ENCODE measurements at regions not wholly inside any gene's neighbourhood (a gene's known extent, or its start where the extent isn't known, plus 50 kb on each side); places are given as distances from the start of the nearest gene placed in this dataset.

DNA sequence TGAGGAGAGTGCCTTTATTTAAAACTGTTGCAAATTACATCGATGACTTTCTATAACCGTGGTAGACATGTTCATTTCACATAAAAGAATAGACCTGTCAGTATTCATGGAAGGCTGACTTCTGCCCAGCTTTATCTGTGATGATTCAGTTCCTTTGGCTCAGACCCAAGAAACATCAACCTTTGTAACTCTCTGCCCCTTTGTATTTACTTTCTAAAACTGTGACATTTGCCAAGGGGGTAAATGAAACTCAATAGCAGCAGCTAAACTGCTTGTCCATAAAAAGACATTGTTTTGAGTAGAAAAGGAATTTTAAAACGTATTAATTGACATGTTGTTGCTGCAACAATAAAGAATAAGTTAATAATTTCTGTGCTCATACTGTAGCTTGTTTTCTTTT is 137.8 kb upstream of the ANKH start (continued):
- no peak for TF ChIP-seq FOXM1 (IDR thresholded peaks at IDR 0.05; ENCODE audit: low read depth)
- TF ChIP-seq POLR2AphosphoS5 (IDR thresholded peaks at IDR 0.05; ENCODE audit: low read depth, low read length), result no peak; the same call in 1 of the 2 replicates
- no peak for TF ChIP-seq SMC3 (IDR thresholded peaks at IDR 0.05; ENCODE audit: low read depth, low read length)
- TF ChIP-seq FOXJ3 (CRISPR knock-in tag; IDR thresholded peaks at IDR 0.05), result no peak
- TF ChIP-seq RFX5 (IDR thresholded peaks at IDR 0.05; ENCODE audit: low read length), result no peak
- no peak for TF ChIP-seq ELF1 (IDR thresholded peaks at IDR 0.05)
- TF ChIP-seq, protein P1, sequence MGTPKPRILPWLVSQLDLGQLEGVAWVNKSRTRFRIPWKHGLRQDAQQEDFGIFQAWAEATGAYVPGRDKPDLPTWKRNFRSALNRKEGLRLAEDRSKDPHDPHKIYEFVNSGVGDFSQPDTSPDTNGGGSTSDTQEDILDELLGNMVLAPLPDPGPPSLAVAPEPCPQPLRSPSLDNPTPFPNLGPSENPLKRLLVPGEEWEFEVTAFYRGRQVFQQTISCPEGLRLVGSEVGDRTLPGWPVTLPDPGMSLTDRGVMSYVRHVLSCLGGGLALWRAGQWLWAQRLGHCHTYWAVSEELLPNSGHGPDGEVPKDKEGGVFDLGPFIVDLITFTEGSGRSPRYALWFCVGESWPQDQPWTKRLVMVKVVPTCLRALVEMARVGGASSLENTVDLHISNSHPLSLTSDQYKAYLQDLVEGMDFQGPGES (IDR thresholded peaks at IDR 0.05; ENCODE audit: low read depth, low read length), result no peak
- TF ChIP-seq NRF1 (IDR thresholded peaks at IDR 0.05; ENCODE audit: low read depth, low read length), result no peak; the same call in 1 of the 2 replicates
- TF ChIP-seq FOSL2 (IDR thresholded peaks at IDR 0.05; ENCODE audit: borderline replicate concordance, low read depth), result peak; percentile 58; the same call in 1 of the 2 replicates

DNA sequence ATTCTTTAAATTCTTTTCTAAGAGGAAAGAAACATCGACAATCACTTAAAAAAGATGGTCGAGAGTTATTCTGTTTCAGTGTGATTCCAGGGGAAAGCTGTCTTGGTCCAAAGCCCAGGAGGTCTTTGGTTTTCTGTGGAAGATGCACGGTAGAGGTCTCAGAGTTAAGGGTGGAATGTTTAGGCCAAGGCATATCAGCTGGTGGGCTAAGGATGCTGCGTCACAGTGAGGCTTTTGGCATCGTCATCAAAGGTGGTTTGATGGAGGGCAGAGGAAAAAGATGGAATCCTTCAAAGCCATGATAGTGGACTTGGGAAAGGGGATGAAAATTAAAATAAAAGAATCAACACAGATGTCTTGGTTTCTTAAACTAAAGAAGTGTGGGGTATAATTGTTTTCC is 137.3 kb upstream of the ANKH start:
- peaks cover 2 to 12% of the 10 kb centered on the region in 2 experiments; a peak in 3 of 4 replicates for H3K4me1 ChIP-seq (ENCODE audit: control insufficient read depth in 1 of 2, insufficient read depth in 2 of 2, low read depth in 1 of 2, low read length in 1 of 2)
- DNase-seq, result no peak
- H3K9me3 ChIP-seq, result no peaks in the 10 kb centered on the region
- TF ChIP-seq SIN3A (IDR thresholded peaks at IDR 0.05; ENCODE audit: borderline replicate concordance, low read depth, low read length) (no peak), SMC3 (IDR thresholded peaks at IDR 0.05; ENCODE audit: low read depth, low read length) (no peak), RXRA (IDR thresholded peaks at IDR 0.05; ENCODE audit: borderline replicate concordance, low read depth) (no peak), JUND (IDR thresholded peaks at IDR 0.05) (no peak), FOXM1 (IDR thresholded peaks at IDR 0.05; ENCODE audit: low read depth) (no peak), EZH2phosphoT487 (IDR thresholded peaks at IDR 0.05; ENCODE audit: borderline replicate concordance, low read depth) (no peak), ELF1 (IDR thresholded peaks at IDR 0.05) (no peak), GATA2 (CRISPR knock-in tag; IDR thresholded peaks at IDR 0.05) (no peak), RAD21 (IDR thresholded peaks at IDR 0.05; ENCODE audit: low read length) (no peak), TCF12 (IDR thresholded peaks at IDR 0.05) (no peak), MXI1 (IDR thresholded peaks at IDR 0.05; ENCODE audit: low read depth, low read length) (no peak), TAF1 (IDR thresholded peaks at IDR 0.05; ENCODE audit: borderline replicate concordance, low read depth, low read length) (no peak)
- TF ChIP-seq, protein P2, sequence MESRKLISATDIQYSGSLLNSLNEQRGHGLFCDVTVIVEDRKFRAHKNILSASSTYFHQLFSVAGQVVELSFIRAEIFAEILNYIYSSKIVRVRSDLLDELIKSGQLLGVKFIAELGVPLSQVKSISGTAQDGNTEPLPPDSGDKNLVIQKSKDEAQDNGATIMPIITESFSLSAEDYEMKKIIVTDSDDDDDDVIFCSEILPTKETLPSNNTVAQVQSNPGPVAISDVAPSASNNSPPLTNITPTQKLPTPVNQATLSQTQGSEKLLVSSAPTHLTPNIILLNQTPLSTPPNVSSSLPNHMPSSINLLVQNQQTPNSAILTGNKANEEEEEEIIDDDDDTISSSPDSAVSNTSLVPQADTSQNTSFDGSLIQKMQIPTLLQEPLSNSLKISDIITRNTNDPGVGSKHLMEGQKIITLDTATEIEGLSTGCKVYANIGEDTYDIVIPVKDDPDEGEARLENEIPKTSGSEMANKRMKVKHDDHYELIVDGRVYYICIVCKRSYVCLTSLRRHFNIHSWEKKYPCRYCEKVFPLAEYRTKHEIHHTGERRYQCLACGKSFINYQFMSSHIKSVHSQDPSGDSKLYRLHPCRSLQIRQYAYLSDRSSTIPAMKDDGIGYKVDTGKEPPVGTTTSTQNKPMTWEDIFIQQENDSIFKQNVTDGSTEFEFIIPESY (IDR thresholded peaks at IDR 0.05; ENCODE audit: borderline replicate concordance, low read depth), result no peak
- TF ChIP-seq, protein P3, sequence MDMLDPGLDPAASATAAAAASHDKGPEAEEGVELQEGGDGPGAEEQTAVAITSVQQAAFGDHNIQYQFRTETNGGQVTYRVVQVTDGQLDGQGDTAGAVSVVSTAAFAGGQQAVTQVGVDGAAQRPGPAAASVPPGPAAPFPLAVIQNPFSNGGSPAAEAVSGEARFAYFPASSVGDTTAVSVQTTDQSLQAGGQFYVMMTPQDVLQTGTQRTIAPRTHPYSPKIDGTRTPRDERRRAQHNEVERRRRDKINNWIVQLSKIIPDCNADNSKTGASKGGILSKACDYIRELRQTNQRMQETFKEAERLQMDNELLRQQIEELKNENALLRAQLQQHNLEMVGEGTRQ (IDR thresholded peaks at IDR 0.05; ENCODE audit: borderline replicate concordance, low read depth, low read length), result no peak
- TF ChIP-seq, protein P1 (IDR thresholded peaks at IDR 0.05; ENCODE audit: low read depth, low read length), result no peak
- TF ChIP-seq, protein P4, sequence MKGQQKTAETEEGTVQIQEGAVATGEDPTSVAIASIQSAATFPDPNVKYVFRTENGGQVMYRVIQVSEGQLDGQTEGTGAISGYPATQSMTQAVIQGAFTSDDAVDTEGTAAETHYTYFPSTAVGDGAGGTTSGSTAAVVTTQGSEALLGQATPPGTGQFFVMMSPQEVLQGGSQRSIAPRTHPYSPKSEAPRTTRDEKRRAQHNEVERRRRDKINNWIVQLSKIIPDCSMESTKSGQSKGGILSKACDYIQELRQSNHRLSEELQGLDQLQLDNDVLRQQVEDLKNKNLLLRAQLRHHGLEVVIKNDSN (IDR thresholded peaks at IDR 0.05; ENCODE audit: borderline replicate concordance, low read depth), result no peak
- TF ChIP-seq, protein P5, sequence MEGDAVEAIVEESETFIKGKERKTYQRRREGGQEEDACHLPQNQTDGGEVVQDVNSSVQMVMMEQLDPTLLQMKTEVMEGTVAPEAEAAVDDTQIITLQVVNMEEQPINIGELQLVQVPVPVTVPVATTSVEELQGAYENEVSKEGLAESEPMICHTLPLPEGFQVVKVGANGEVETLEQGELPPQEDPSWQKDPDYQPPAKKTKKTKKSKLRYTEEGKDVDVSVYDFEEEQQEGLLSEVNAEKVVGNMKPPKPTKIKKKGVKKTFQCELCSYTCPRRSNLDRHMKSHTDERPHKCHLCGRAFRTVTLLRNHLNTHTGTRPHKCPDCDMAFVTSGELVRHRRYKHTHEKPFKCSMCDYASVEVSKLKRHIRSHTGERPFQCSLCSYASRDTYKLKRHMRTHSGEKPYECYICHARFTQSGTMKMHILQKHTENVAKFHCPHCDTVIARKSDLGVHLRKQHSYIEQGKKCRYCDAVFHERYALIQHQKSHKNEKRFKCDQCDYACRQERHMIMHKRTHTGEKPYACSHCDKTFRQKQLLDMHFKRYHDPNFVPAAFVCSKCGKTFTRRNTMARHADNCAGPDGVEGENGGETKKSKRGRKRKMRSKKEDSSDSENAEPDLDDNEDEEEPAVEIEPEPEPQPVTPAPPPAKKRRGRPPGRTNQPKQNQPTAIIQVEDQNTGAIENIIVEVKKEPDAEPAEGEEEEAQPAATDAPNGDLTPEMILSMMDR (IDR thresholded peaks at IDR 0.05), result no peak
- TF ChIP-seq, protein P6, sequence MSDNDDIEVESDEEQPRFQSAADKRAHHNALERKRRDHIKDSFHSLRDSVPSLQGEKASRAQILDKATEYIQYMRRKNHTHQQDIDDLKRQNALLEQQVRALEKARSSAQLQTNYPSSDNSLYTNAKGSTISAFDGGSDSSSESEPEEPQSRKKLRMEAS (IDR thresholded peaks at IDR 0.05; ENCODE audit: low read depth), result no peak
- H3K27me3 ChIP-seq (ENCODE audit: insufficient read depth), result no peaks in the 10 kb centered on the region
- H4K20me1 ChIP-seq (ENCODE audit: insufficient read depth), result no peaks in the 10 kb centered on the region
- H3K4me3 ChIP-seq (ENCODE audit: low read depth in 2 of 2, low read length in 1 of 2), result no peak overlapping the region; a peak in 1 of 4 replicates
- H3K9me2 ChIP-seq, result no peaks in the 10 kb centered on the region
- no peaks in the 10 kb centered on the region for H3K36me3 ChIP-seq (replicated peaks in 1 of 2; ENCODE audit: control insufficient read depth in 1 of 2, insufficient read depth in 2 of 2, low read length in 1 of 2)
- H3K27ac ChIP-seq (ENCODE audit: low read depth in 2 of 2, low read length in 1 of 2), result peak overlapping the region; percentile 8 to 89; a peak in 3 of 4 replicates
- ChIA-PET CTCF (interaction anchor here (0.8 to 3.4 kb wide), 5 partner anchors 9 to 323 kb away, joined by 3 to 50 read pairs (median 3); no protein-coding TSS in a partner anchor), POLR2A (no interaction called here)
- no peaks in the 10 kb centered on the region for H3K79me2 ChIP-seq (ENCODE audit: insufficient read depth)
- H3F3A ChIP-seq (replicated peaks; ENCODE audit: insufficient read depth), result peaks cover 10% of the 10 kb centered on the region
- H3K9ac ChIP-seq, result peak overlapping the region; percentile 47; the same call in 1 of the 2 replicates
- peak overlapping the region; percentile 63 for H3K4me2 ChIP-seq
- no peak overlapping the region; the same call in 1 of the 2 replicates for H2AFZ ChIP-seq (ENCODE audit: low read depth)
- 74% methylated on average over 5 of the region's 5 CpGs for whole genome bisulfite sequencing (ENCODE audit: low lambda C conversion rate)

Data from SK-N-SH (cell line).